Activated CD8-positive, alpha-beta memory T cell treated with anti-CD3 and anti-CD28 coated beads for 36 hours (primary cell): ENCODE measurements at regions not wholly inside any gene's neighbourhood (a gene's known extent, or its start where the extent isn't known, plus 50 kb on each side); places are given as distances from the start of the nearest gene placed in this dataset.

Experiments used
- CTCF ChIA-PET: fragments of 350-600 bp; sonication (Branson Sonifier 250); formaldehyde crosslinking; loops from one replicate; lab custom pipeline; 2021; ENCODE audit warnings: antibody characterized with exemption; lab: Charles Lee
- POLR2A ChIA-PET: fragments of 350-600 bp; sonication (Branson Sonifier 250); formaldehyde crosslinking; loops from one replicate; lab custom pipeline; 2021; ENCODE audit warnings: antibody characterized with exemption; lab: Charles Lee

DNA sequence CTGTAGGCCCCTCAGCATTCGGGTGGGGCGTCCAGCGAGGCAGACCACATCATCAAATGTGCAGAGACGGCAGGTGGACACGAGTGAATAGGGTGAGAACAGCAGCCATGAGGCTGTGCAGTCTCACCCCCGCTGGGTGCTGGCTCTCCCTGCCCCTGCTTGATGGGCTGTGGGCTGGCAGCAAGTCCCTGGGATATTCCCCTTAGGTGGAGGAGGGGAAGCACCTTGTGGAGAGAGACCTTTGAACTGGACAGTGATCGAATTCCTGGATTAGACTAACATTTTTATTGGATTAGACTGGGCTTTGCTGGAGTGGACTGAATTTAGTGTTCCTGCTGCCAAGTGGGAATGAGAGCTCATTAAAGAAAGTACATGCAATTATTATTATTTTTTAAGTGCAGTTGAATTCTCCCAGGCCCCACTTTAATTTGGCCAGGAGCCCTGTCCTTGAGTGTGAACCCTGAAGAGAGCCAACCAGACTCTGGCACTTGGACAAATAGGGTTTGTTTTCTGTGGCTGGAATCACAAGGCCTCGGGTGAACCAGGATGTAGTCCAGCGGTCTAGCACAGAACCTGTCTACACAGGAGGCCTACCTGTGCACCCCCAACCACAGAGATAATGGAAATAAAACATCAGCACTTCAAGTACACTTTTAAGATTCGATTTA lies 193.1 kb downstream of the ABHD5 start:
- CTCF ChIA-PET, result no interaction called here
- POLR2A ChIA-PET, result no interaction called here

DNA sequence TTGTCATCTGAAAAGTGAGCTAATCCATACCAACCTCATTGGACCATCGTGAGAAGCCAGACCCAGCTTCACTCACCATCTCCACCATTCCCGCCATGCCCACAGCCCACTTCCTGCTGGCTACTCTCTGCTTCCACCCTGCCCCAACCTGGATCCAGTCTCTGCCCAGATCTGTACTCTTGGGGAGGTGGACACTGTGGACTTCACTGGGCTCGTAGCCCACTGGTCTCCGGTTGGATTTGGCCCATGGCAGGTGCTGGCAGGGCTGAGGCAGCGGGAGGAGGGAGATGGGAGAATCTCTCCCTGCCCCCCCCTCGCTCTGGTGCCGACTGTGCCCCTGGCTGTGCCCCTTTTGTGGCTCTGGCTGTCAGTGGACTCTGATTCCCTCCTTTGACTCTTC lies 193.8 kb downstream of the ABHD5 start:
- ChIA-PET POLR2A (no interaction called here), CTCF (no interaction called here)

DNA sequence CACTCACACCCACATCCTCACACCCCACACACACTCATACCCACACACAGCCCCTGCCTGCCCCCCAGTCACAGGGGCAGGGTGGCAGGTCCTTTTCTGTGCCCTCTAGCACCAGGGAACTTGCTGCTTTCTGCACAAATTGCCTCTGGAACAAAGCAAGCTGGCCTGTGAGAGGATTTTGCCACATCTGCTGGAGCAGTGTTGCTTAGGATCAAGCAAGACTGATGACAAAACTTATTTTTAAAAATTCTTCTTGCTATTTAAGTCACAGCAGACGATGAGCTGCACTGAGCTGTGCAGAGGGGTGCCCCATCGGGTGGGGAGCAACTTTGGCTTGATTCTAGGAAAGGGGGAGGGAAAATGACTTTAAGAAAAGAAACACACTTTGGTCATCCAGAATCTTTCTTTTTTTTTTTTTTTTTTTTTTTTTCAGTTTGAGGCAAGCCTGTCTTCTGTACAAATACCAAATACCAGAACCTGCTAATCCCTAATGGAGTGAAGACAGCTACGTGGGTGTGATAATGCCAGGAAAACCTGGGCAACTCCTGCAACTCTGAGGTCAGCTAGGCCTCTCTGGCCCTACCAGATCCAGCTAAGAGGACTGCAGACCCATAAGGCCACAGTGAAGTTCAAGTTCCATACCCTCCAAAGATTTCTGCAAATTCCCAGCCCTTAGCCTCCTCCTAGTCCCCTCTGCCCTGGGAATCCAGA lies 195.3 kb downstream of the ABHD5 start:
- POLR2A ChIA-PET, result no interaction called here
- CTCF ChIA-PET, result no interaction called here

DNA sequence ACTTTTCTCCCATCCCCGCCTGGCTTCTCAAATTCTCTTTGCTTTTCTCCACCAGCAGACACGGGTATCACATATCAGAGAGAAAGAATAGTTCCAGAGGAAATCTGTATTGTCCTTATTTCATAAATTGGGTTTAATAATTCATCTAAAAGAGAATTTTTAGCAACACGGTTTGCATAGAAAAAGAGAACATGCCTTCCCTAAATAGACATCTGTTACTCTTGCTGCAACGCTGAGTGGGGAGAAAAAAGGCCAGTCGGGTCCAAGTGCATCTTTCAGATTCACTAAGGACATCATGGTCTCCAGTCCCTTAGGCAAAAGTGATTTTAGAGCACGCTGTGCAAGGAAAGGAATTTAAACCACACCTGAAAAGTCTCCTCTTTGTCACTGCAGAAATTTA lies 201.3 kb downstream of the ABHD5 start:
- CTCF ChIA-PET, result no interaction called here

DNA sequence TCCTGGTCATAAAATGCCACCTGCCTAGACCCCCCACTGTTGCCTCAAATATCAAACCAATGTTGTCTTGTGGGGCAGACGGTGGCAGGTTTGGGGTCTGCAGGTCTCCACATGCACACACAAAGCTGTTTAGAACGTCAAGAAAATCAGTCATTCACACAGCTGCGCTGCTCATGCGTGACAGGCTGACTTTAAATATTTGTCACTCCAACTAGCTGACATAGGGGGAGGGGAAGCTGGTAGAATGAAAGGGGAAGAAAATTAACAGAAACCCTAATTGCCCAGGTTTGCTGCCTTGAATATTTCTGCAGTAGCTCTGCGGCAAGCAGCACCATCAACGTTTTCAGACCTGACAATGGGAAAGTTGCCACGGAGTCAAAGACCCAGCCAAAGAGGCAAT lies 201.8 kb downstream of the ABHD5 start:
- POLR2A ChIA-PET, result no interaction called here

More for the DNA sequence above, 201.3 kb downstream of the ABHD5 start:
- POLR2A ChIA-PET, result no interaction called here

DNA sequence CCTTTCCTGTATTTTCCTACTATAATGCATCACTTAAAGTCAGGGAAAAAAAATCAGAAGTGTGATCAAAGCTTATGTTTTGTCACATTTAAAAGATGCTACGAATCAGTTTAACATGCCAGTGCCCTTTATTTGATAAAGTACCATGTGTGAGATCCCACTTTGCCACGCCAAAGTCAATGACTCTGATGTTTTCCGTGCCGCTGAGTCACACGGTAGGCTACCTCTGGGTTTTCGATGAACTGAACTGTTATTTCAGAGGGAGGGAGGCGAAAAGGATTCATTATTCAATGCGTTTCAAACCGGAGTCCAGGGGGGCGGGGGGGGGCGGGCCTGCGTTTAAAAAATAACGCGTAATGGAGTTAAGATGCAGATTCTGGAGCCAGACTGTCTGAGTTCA lies 203.0 kb downstream of the ABHD5 start:
- POLR2A ChIA-PET, result no interaction called here
- CTCF ChIA-PET, result no interaction called here

More for the DNA sequence above, 201.8 kb downstream of the ABHD5 start:
- CTCF ChIA-PET, result no interaction called here

DNA sequence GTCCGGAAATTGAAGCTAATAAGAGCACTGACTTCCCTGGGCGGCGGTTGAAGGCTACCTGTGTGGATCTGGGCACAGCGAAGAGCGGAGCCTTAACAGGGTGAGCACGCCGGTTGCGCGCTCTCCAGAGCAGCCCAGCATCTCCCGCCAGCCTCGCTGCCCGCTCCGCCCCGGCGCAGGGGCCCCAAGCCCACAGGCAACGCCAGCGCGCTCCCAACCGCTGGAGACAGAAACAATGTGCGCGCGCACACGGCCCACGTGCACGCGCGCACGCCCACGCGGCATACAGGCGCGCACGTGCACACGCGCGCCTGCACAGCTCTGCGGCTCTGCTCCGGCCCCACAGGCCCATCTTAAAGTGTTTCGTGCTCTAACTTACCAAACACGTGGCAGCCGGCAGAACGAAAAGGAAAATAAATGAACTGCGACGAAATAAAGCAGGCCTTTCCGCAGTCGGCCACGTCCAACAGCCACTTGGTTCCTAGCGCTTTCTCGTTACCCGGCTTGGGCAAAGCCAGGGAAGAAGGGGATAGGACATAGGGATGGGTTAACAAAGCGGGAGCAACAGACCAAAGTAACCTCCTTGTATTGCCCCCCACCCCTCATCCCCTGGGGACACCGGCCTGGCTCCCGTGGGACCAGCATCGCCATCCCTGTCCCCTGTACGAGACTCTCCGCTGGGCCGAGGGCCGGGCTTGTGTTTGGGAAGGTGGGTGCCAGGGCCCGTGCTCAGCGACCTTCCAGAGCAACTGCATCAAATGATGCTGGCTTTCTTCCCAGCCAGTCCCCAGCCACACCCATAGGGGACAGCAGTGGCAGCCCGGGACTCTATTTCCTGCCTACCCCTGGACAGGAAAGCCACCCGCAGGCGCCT lies 203.7 kb downstream of the ABHD5 start:
- ChIA-PET POLR2A (no interaction called here), CTCF (no interaction called here)

DNA sequence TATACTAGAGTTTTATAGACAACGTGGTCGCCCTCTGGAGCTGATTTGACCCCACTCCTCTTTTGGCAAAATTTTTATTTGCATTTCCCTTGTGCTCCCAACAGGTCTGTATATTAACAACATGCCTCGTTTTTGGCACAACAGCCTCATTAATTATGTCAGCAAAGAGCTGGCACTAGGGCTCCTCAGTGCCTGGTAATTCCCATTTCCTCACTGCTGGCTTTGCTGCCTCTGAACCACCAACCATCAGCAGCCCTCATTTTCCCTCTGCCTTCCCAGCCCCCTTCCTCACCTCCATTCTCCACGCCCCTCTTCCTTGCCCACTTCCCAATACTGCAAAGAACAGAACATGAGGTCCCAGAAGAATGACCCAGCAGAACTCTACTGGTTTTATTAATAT lies 204.8 kb downstream of the ABHD5 start:
- CTCF ChIA-PET, result interaction anchor here (0.6 kb wide), 1 partner anchor 38 kb away, joined by 3 read pairs; no protein-coding TSS in a partner anchor
- POLR2A ChIA-PET, result no interaction called here

DNA sequence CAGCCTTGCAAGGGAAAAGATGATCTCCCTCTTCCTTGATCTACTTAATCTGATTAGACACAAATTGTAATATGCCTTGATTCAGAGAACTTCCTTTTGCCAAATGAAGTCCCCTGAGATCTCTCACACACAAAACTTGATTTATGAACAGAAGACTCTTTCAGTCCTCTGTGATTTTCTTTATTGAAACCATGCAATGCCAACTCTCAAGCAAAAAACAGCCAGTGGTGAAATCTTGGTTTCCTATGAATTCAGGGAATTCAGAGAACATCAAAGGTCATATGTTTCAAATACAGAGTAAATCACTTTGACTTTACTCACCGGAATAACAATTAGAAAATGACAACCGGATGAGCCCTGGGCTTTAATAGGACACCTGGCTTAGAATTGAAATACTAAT lies 211.7 kb downstream of the ABHD5 start:
- ChIA-PET POLR2A (no interaction called here), CTCF (no interaction called here)

DNA sequence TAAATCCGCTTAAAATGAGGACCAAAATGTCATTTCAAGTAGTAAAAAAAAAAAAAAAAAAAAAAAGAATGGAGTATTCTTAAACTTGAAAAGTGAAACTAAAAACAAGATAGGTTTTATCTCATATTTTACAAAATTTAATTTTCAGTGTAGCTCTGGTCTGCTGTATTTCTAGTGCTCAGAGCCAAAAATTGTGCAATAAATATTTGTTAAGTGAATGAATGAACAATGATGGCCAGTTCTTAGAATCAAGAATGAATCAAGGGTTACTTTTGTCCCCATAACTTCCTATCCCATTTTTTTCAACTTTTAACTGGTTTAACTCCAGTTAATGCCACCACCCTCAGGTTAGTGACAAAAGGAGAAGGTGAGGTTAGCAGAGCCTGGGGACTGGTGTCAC lies 214.4 kb downstream of the ABHD5 start:
- CTCF ChIA-PET, result no interaction called here
- POLR2A ChIA-PET, result no interaction called here

DNA sequence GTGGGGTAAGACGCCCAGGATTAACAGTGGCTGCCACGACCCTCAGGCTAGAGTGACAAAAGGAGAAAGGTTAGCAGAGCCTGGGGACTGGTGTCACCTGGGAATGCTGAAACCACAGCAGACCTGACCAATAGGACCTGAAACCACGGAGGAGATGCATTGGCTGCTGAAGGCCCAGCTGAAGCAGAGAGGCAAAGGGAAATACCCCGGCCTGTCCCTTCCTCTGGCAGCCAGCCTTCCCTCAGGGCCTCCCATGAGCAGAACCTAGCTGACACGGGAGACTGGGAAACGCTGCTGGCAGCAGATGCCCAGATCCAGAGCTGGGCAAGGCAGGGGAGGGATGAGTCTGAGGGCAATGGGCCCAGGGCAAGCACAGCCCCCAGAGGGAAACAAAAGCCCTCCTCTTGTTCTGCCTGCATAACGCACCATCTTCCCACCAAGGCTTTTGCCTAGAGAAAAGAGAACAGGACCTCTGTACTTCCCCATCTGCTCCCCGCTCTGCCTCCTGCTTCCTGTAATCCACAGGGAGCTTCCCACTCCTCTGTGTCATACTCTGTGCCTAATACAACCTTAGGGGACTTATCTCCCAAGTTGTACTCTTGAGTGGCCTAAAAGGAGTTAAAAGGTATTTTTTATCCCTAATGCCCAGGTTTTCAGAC lies 216.2 kb downstream of the ABHD5 start:
- POLR2A ChIA-PET, result no interaction called here
- CTCF ChIA-PET, result no interaction called here

DNA sequence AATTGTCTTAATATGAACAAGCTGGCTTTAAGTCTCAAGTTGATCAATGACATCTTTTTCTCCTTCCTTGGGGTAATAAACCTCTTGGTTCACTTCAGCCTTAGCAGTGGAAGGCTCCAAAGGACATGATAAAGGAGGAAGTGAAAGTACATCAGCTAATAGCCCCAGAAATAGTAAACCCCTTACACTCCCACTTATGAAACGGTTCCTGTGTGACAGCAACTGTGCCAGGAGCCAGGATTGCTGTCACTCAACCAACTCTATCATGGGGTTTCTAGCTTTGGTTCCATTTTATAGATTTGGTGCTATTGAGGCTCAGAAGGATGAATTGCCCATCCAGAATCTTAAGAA lies 216.7 kb downstream of the ABHD5 start:
- POLR2A ChIA-PET, result no interaction called here
- CTCF ChIA-PET, result no interaction called here

DNA sequence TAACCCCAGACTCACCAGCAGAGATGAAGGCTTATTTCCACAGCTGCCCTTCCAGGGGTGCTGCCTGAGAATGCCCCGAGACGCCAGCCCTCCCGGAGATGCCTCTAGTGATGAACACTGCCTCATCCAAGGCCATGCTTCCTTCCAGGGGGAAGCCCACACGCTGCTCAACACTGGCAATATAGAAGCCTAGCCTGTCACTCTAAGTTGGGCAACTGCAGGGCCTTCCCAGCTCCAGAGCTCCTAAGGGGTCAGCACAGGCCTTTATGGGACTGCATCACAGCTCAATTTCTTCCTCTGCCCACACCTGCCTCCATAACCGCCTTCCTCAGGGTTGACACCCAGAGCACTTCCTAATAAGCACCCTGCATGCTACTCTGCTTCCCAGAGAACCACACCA lies 217.7 kb downstream of the ABHD5 start:
- ChIA-PET POLR2A (no interaction called here), CTCF (no interaction called here)

DNA sequence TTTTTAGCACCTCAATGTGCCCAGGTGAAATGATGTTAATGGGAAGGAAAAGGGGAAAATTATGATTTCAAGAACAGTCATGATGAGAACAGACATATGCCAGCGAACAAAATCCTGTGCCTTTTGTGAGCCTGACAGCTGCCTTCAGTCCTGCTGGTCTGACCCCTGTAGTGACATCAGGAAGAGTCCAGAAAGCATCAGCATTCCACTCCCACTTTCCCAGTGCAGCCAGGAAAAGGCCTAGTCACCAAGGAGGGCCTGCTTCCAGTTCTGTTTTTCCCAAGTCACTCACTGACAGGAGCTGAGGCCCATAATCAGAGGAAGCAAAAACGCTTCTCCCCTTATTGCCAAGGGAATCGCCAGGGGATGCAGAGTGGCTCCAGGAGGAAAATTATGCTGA lies 218.4 kb downstream of the ABHD5 start:
- ChIA-PET POLR2A (no interaction called here), CTCF (no interaction called here)

DNA sequence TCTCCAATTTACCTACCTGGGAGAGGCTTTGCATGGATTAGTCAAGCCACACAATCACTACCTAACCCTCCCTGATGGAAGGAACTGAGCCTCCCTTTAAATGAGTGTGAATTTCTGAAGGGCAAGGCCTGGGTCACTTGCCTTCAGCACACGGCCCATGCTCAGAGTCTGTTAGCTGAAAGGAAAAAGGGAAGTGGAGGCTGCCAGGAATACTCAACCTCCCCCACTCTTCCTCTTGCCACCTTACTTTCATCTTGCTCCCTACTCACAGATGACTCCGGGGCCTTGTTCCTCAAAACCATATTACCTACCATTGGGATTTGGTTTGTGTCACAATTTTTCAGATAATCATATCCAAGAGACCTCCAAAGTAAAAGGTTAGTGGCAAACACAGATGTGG lies 220.0 kb downstream of the ABHD5 start:
- ChIA-PET POLR2A (no interaction called here), CTCF (no interaction called here)

DNA sequence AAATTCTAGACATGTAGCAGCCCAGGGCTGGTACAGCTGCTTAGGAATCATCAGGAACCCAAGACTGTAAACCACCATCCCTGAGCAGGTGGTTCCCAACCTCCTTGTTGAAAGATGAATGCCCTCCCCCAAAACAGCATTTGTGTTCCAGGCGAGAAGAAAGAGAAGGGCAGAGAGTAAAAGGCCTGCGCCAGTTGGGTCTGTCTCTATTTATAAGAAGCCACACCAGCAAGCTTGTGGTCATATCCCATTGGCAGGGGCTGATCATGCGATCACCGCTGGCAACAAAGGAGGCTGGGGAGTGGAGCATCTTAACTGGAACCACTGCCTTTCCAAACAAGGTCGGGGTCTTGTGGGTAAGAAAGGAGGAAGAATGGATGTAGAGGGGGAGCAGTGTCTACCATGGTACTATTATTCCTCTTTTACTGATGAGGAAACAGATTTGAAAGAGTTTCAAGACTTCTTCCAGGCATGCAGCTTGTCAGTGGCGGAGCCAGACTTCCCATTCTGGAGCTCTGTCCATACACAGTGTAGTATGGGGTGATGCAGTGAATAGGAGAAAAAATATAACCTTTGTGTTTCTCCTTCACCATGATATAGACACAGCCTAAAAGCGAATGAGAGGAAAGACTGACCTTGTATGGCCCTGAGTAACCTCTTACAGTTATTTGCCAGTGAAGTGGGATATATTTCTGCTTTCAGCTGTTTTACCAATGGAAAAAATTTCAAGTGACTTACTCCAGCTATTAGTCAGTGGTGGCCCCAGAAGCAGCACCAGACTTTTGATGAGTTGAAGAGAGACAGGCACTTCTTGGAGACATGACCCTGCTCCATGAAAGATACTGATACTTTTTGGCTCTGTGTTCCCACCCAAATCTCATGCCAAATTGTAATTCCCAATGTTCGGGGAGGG lies 222.6 kb downstream of the ABHD5 start:
- CTCF ChIA-PET, result no interaction called here
- POLR2A ChIA-PET, result no interaction called here

DNA sequence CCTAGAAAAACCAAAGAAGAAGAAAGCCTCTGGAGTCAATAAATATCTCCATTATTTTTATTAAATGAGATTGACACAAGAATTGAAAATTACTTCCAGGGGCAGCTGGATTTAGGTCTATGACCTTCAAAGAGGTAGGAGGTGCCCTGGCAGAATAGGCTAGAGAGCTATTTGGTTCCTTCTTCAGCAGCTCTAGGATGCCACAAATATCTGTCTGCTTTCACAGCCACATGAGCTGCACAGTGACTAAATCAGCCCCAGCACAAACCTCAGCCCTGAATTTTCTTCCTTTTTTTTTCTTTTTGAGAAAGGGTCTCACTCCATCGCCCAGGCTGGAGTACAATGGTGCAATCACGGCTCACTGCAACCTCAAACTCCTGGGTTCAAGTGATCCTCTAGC lies 223.5 kb downstream of the ABHD5 start:
- ChIA-PET POLR2A (no interaction called here), CTCF (no interaction called here)

DNA sequence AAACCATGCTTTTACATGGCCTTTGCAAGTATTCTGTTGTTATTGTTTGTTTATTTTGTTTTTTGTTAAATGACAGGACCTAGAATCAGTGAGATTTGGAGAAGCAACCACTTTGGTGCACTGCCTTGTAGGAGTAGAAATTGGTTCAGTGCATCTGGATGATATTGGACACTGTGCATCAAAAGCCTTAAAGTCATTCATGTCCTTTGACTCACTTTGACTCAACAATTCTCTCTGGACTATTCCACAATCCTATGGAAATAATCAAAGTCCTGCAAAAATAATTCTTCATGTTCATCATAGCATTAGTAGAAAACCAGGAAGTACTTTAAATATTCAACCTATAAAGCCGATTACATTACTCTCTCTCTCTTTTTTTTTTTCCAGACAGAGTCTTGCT lies 224.8 kb downstream of the ABHD5 start:
- ChIA-PET POLR2A (no interaction called here), CTCF (no interaction called here)

DNA sequence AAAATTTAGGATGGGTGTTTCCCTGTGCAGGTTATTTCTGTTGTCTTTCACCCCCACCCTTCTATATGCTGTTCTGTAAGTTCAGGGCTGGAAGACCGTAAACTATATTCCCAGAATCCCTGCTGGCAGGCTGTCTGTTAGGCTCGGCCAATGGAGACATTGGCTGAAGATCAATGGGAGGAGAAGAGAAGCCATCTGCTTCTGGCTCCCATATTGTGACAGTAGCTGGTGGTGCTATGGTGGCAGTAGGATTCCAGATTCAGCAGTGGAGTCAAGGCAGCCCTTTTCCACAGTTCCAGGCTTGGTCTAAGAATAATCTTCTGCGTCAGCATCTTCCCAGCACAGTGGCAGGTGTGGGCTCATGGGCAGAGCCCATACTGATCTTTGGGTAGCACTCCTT lies 226.6 kb downstream of the ABHD5 start:
- POLR2A ChIA-PET, result no interaction called here
- CTCF ChIA-PET, result no interaction called here
